BJ (cell line): ENCODE measurements at regions not wholly inside any gene's neighbourhood (a gene's known extent, or its start where the extent isn't known, plus 50 kb on each side); places are given as distances from the start of the nearest gene placed in this dataset.

Experiments
- CTCF ChIA-PET: fragments of 350-600 bp; formaldehyde crosslinking; extraction: SDS; loops from one replicate; lab custom pipeline; 2021; ENCODE audit warnings: antibody characterized with exemption, inconsistent platforms; lab: Yijun Ruan, JAX
- POLR2A ChIA-PET: fragments of 300-600 bp; sonication (Branson Sonifier 250); formaldehyde crosslinking; extraction: SDS; loops from one replicate; lab custom pipeline; 2021; ENCODE audit warnings: antibody characterized with exemption; lab: Charles Lee
- DNase-seq: peaks from one replicate; pipeline ENCODE4 v3.0.0-alpha.2; 2011; ENCODE audit warnings: low read depth
- H3K27me3 ChIP-seq: 2 replicates; pipeline ENCODE4 v1.6.0; 2011; ENCODE audit warnings: low read length; ENCODE audit not compliant: control insufficient read depth, insufficient read depth
- H3K36me3 ChIP-seq: 2 replicates; pipeline ENCODE4 v1.5.1; 2011; ENCODE audit warnings: low read length; ENCODE audit not compliant: control insufficient read depth, insufficient read depth
- H3K4me3 ChIP-seq: 2 replicates; pipeline ENCODE4 v1.5.1; 2011; ENCODE audit warnings: low read depth, mild to moderate bottlenecking, control low read depth, low read length
- CTCF ChIP-seq: IDR thresholded peaks from 2 replicates; pipeline ENCODE4 v1.5.1; 2011; ENCODE audit warnings: low read depth, mild to moderate bottlenecking, control low read depth, inconsistent platforms, low read length, moderate library complexity; ENCODE audit not compliant: insufficient read depth

GRCh38 chr3:189496375-189497138, 134.6 kb upstream of the TP63 start:
- no peaks in the 10 kb centered on the region for H3K36me3 ChIP-seq
- no peak overlapping the region for H3K4me3 ChIP-seq
- TF ChIP-seq CTCF, result no peak
- ChIA-PET CTCF (interaction anchor here (1.2 to 1.3 kb wide), 2 partner anchors 17 to 19 kb away, joined by 3 to 5 read pairs; no protein-coding TSS in a partner anchor), POLR2A (no interaction called here)
- DNase-seq, result no peak
- H3K27me3 ChIP-seq, result no peaks in the 10 kb centered on the region

GRCh38 chr3:189498995-189499704, 132.0 kb upstream of the TP63 start:
- H3K4me3 ChIP-seq, result no peak overlapping the region
- CTCF ChIA-PET, result no interaction called here
- no peaks in the 10 kb centered on the region for H3K27me3 ChIP-seq
- DNase-seq, result no peak
- H3K36me3 ChIP-seq, result no peaks in the 10 kb centered on the region
- TF ChIP-seq CTCF, result no peak
- POLR2A ChIA-PET, result no interaction called here

- ChIA-PET CTCF (no interaction called here), POLR2A (no interaction called here)
- Histone ChIP-seq H3K27me3 (no peaks in the 10 kb centered on the region), H3K36me3 (no peaks in the 10 kb centered on the region), H3K4me3 (no peak overlapping the region)
- no peak for DNase-seq
- no peak for TF ChIP-seq CTCF
These were observed 130.9 kb upstream of the TP63 start for GRCh38 chr3:189500299-189500698.

- DNase-seq, result no peak
- H3K36me3 ChIP-seq, result no peaks in the 10 kb centered on the region
- POLR2A ChIA-PET, result no interaction called here
- H3K4me3 ChIP-seq, result no peak overlapping the region
- CTCF ChIA-PET, result no interaction called here
- no peak for TF ChIP-seq CTCF
- no peaks in the 10 kb centered on the region for H3K27me3 ChIP-seq
These were observed 130.2 kb upstream of the TP63 start for GRCh38 chr3:189500798-189501495.

- POLR2A ChIA-PET, result no interaction called here
- no peaks in the 10 kb centered on the region for H3K36me3 ChIP-seq
- no peak for DNase-seq
- CTCF ChIA-PET, result no interaction called here
- no peak overlapping the region for H3K4me3 ChIP-seq
- H3K27me3 ChIP-seq, result no peaks in the 10 kb centered on the region
- TF ChIP-seq CTCF, result no peak
These were observed 128.9 kb upstream of the TP63 start for GRCh38 chr3:189502256-189502655.
